ENCODE measurements at regions not wholly inside any gene's neighbourhood (a gene's known extent, or its start where the extent isn't known, plus 50 kb on each side); places are given as distances from the start of the nearest gene placed in this dataset.

- TF ChIP-seq, protein P1, sequence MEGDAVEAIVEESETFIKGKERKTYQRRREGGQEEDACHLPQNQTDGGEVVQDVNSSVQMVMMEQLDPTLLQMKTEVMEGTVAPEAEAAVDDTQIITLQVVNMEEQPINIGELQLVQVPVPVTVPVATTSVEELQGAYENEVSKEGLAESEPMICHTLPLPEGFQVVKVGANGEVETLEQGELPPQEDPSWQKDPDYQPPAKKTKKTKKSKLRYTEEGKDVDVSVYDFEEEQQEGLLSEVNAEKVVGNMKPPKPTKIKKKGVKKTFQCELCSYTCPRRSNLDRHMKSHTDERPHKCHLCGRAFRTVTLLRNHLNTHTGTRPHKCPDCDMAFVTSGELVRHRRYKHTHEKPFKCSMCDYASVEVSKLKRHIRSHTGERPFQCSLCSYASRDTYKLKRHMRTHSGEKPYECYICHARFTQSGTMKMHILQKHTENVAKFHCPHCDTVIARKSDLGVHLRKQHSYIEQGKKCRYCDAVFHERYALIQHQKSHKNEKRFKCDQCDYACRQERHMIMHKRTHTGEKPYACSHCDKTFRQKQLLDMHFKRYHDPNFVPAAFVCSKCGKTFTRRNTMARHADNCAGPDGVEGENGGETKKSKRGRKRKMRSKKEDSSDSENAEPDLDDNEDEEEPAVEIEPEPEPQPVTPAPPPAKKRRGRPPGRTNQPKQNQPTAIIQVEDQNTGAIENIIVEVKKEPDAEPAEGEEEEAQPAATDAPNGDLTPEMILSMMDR (IDR thresholded peaks at IDR 0.05; ENCODE audit: low read length) = no peak
- no peak for TF ChIP-seq EZH2 (IDR thresholded peaks at IDR 0.05; ENCODE audit: borderline replicate concordance, low read length)
Observed at GRCh38 chr6:4446982-4447381, 311.6 kb upstream of the ECI2 start.

Measured in OCI-LY1 (cell line).